ENCODE measurements at regions not wholly inside any gene's neighbourhood (a gene's known extent, or its start where the extent isn't known, plus 50 kb on each side); places are given as distances from the start of the nearest gene placed in this dataset.

DNA sequence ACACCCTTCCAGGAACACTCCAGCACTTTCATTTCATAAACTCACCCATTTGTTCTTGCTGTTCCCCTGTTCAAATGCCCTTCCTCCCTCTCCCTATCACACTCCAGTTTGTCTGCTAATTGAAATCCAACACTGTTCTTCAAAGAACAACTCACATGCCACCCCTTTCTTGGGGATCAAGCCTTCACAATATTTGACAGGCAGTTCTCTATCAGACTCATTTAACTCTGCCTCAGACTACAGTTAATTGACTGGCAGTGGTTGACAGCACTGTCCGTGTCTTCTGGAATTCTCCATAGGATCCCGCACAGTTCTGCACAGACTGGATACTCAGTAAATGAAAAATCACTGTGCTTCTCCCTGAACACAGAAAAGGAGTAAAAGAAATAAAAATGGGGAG lies 87.8 kb downstream of the PMP22 start:
- DNase-seq (ENCODE audit: low spot score), result no peak

DNA sequence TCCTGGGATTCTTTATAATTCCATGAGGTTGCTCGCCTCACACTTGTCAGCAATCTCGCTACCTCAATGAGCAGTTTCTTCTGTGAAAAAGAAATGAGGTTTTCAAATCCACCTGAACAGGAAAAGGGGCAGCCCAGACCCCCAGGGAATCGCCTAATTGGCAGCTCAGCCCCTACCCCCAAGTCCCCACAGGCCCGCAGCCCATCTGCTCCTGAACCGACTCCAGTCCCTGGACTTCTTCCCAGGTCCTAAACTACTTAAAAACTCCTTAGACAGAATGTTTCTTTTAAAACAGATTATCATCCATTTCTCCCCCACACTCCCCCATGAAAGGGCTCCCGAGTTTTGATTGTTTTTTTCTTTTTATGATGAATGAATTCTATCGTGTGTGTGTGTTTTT lies 89.8 kb downstream of the PMP22 start:
- DNase-seq (ENCODE audit: low spot score), result no peak

DNA sequence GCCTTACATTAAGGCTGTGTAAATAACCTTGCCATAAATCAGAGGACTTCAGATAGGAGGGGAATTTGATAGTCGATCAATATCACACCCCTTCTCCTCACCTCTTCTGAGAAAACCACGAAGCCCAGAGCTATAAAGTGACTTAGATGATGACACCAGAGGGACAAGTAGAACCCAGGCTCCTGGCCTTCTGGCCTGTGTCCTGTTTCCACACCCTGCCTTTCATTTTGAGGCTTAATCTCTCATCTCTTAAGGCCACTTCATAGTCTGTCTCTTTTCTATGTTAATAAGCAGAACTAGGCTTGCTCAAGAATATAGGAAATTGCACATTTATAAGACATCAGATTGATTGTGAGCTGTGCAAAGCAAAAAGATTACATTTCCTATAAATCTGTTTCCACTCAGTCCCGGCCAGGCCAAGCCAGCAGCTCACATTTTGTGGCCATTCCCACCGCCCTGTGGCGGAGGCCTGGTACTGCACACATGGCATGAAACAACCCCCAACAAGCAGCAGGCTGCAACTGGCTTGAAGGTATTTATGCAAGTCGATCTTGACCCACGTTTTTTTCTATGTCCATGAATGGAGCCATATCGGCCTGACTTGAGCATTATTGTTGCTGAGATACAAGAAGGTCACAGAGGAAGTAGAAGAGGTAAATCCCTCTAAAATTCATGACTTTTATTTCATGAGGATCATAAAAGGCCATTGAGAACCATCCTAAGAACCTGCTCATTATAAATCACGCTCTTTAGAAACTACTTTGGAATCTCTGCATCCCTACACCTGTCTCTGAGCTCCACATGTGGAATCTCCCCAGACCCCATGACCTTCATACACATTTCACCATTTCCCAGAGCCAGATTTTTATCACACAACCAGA lies 93.7 kb downstream of the PMP22 start:
- DNase-seq (ENCODE audit: low spot score), result peak; percentile 3

DNA sequence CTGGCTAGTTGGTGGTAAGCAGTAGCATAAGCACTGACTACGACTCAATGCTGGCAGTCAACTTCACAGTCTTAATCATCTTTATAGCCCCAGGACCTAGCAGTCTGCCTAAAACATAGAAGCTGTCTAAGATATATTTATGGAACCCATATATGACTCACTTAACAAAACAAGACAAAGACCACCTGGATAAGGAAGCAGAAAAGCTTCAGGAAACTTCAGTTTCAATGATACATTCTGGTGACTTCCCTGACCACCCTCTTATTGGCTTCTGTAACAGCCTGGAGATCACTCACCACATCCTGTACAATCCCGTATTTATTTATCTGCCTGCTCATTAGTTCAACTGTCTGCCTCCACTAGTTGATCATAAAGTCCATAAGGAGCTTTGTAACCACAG lies 95.5 kb downstream of the PMP22 start:
- no peak for DNase-seq (ENCODE audit: low spot score)

DNA sequence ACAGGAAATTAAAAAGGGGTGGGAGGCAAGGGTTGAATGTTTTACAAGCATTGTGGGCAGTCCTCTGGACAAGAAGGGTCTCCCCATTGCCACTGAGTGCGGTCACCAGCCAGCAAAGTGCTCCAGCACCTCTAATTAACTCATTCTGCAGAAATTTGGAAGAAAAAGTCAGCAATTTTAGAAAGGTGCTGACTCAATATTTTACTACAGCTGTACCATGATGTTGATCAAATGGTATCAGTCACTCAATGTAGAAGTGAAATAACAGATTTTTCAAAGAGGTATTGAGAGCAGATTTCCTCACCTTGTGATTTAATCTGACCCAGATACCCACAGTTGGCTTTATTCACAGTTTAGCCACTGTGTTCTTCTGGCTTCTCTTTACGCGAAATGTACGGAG lies 96.7 kb downstream of the PMP22 start:
- DNase-seq (ENCODE audit: low spot score), result no peak

DNA sequence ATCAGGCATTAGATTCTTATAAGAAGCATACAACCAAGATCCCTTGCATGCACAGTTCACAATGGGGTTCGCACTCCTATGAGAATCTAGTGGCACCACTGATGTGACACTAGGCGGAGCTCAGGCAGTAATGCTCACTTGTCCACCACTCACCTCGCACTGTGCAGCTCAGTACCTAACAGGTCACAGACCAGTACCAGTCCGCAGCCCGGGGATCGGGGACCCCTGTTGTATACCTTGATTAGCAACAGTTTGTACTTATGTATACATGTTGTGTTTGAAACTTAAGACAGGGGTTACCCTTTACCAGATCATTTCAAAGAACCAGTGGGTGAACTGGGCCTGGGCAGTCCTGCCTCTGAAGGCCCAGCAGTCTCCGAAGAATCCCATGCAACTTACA lies 103.7 kb downstream of the PMP22 start:
- no peak for DNase-seq (ENCODE audit: low spot score)

DNA sequence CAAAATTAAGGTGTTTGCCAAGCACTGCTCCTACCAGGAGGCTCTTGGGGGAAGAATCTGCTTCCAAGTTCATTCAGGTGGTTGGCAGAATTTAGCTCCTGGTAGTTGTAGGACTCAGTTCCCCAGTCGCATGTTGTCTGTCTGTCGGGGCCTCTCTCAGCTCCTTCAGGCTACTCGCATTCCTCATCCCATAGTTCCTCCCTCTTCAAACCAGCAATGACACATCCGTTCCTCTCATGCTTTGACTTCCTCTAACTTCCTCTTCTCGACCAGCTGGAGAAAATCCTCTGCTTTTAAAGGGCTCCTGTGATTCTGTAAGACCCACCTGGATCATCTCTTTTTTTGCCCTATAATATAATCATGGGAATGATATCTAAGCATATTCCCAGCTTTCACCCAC lies 108.1 kb downstream of the PMP22 start:
- no peak for DNase-seq (ENCODE audit: low spot score)

DNA sequence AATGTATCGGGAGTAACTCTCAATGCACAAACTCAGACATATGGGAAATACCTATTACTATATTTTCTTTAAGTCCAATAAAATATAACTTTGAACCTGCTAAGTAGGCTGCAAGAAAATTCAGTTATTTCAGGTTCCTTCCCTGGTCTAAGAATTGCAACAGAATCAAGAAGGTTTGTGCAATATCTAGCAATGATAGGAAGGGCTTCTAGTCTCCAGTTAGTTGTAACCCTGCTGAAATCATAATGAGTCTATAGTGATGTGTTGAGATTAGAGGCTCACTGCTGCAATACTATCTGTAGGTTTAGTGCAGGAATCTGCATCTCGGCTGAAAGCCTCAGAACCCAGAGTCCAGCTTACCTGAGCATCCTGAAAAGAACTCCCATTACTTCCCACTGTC lies 110.5 kb downstream of the PMP22 start:
- no peak for DNase-seq (ENCODE audit: low spot score)

DNA sequence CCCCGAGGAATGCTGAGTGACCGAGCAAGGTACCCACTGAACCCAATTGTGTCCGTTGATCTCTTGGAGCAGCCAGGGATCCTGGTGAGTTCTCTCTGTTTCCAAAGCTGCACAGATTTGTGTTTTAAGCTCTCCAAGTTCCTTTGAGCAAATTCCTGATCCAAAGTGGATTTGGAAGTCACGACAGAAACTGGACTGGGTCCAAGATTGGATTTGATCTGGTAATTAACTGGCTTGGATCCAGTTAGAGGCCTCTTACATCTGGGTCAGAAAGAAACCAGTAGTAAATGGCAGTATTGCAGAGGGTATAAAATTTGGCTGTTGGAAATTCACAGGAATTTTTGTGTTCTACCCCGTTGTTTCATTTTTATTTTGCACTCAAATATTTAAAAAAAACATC lies 119.5 kb downstream of the PMP22 start:
- DNase-seq (ENCODE audit: low spot score), result no peak

DNA sequence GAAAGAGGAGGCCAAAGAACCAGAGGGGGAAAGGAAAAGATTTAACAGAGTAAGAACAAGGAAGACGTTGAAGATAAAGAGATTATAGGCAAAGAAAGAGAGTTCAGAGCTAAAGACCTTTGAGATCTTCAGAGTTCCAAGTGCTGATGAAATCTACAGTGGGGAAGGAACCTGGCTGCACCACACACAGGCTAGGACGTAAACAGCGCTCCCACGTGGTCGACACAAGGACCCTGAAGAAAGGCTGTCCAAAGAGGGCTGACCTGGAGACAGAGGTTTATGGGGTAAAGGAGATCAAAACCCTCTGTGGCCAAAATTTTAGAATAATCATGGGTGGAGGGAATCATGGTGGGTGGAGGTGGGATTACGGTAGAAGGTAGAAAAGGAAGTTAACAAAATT lies 121.6 kb downstream of the PMP22 start:
- DNase-seq (ENCODE audit: low spot score), result no peak

DNA sequence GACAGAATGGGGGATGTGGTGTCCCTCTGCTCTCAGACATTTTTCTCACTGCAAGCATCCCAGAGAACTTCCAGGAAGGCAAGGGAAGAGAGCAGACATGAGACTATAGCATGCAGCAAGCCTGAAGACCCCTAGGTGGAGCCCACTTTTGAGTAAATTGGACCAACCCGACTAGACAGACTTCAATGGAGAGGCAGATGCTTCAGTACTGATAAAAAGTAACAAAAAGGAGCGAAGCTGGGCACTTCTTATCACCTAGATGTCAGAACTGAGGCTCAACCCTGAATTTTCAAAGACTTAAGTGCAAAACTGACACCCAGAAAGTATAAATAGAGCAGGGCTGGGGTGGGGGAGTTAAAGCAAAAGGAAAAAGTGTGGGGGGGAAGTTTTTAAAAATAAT lies 130.8 kb downstream of the PMP22 start:
- no peak for DNase-seq (ENCODE audit: low spot score)

DNA sequence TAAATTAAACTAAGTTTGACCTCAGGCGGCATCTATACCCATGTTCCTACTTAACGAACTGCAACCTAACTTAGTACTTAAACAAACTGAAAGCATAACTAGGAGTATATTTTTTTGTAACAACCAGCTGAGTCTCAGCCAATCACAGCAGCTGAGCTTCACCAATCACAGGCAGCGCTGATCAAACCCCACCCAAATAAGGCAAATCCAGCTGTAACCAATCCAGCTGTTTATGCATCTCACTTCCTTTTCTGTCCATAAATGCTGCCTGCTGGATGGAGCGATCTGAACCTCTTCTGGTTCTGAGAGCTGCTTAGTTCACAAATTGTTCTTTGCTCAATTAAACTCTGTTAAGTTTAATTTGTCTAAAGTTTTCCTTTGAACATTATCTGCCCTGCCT lies 131.3 kb downstream of the PMP22 start:
- no peak for DNase-seq (ENCODE audit: low spot score)

DNA sequence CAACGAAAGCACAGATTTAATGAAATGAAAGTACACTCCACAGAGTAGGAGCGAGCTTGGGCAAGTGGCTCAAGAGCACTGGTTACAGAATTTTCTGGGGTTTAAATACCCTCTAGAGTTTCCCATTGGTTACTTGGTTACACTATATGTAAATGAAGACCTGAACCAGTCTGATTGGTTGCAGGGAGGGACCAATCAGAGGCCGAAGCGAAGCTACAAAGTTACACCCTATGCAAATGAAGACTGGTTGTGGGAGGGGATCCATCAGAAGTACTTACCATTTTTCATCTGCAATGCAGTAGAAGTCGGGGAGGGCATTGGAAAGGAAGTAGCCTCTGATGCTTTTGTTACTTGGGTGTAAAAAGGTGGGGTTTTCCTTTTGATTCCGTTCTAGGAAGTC lies 132.0 kb downstream of the PMP22 start:
- no peak for DNase-seq (ENCODE audit: low spot score)

DNA sequence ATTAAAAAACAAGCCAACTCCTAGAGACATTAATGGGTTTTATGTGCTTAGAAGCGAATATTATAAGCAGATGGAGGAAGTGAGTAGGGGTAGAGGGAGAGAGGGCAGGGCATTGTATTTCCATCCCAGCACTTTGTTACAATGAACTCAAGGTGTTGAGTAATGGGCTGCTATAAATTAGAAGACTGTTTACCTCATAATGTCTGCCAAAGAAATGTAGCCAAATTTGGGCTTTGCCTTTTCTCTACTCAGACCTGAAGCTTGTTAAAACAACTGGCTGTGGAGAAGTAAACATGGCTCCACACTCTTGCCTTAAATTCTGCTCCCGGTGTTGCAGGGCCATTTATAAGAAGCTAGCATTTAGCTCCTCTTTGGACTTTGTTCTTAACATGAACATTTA lies 134.7 kb downstream of the PMP22 start:
- DNase-seq (ENCODE audit: low spot score), result no peak

DNA sequence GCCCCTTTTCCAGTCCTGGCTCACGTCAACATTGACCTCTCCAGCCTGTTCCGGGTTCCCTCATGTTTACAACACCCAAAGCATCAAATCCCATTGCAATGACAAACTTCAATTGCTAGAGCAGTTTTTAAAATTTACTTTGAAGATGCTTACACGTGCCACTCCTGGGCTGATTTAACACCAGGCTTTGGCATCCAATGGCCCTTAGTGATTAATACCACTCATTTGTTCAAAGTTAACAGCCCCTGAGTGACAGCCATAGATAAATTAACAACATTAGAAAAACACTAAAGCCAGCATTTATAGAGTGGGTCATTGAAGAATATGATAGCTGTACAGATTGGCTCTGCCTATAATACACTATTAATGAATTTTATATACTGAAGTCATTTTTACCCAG lies 135.1 kb downstream of the PMP22 start:
- no peak for DNase-seq (ENCODE audit: low spot score)

DNA sequence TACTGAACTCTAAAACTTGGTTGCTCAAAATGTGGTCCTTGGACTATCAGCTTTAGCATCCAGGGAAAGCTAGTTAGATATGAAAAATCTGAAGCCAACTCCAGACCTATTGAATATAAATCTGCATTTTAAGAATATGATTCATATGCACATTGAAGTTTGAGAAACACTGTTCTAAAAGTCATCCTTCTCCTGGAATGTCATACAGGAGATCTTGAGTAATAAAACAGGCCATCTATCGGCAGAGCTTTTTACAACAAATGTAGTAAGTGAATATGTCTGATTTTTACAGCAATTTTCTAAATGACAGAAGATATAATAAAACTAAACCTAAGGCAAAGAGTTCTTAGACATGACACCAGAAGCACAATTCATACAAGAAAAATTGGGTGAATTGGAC lies 140.4 kb downstream of the PMP22 start:
- DNase-seq (ENCODE audit: low spot score), result no peak

DNA sequence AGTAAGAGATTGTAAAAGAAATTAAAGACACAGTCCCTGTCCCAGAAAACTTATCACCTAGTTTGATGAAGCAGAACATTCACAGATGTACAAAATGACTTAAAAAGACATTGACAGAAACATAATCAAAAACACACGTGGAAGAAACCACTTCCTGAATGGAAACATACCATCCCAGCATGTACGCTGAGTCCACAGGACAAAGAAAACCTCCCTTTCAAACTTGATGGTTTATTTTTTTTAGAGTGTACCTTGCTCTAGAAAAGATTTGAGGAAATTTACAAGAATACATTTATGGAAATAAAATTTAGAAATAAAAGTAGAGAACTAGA lies 140.9 kb downstream of the PMP22 start:
- no peak for DNase-seq (ENCODE audit: low spot score)

DNA sequence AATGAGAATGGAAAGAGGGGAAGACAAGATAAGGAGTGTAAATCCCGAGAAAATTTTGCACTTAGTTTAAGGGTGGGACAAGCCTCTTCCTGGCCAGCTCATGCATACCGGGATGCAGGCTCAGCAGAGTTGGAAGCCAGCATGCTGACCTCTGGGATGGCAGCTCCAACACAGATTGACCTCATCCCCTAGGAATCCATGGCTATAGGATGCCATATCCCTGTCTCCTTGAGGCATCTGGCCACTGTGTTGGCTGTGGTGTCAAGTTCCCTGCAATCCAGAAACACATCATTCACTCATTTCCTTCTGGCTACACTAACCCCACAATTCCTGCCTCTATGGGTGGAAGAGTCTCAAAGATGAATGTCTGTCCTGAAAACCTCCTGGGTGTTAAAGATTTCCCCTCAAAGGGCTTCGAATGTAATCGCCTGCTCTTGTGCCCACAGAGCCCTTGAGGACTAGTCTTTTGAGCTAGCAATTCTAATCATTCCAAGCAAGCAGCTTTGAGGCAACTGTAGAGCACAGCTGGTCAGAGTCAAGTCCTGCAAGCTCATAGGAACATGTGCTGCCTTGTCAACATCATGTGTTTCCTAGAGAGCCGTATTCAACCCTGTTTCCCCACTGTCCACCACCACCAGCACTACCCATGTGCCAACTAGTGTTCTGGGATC lies 141.4 kb downstream of the PMP22 start:
- no peak for DNase-seq (ENCODE audit: low spot score)

DNA sequence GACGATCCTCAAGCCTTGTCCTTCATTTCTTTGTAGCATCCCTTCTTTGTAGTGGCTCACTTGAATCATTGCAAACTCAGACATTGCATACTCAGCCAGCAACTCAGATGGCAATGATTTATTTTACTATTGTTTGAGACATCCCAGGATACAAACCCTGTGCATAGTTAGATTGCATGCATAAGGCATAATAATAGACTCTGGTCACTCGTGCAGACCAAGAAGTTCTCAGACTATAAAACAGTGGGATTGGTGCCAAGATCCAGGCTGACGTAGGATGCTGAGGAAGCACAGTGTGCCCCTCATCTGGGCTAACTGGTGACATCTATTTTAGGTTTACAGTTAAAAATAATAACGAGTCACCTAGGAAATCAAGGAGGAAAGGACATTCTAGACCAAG lies 142.3 kb downstream of the PMP22 start:
- DNase-seq (ENCODE audit: low spot score), result no peak

DNA sequence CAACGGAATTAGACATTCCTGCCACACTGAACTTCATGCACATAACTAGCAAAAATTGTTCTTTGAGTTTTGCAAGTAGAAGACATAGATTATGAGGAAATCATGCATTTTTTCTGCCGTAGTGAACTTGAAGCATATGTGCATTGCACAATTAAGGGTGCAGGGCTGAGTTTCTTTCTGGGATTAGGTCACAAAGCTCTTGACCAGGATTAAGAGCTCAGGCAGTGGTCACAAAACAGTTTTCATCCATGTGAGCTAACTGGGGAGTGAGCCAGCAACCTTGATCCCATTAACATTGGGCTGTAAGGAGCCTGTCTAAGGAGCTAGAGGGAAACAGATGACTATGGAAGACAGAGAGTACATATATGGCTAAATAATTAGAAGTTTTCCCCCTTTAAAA lies 143.7 kb downstream of the PMP22 start:
- no peak for DNase-seq (ENCODE audit: low spot score)

DNA sequence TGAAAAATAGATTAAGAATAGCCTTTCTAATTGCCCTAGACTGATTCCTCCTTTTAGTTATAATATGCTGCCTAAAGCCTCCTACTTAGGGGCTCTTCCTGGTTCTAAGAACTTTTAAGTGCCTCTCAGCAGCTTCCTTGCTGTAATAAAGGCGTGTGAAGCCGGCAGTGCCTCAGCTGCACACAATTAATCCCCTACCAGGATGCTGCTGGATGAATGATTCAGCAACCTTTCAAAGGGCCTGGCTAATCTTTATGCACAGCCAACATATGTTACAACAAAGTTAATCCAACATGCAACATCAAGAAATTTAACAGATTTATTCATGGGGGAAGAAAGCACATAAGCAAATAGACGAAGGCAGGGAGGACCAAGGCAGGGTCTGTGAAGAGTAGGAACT lies 145.2 kb downstream of the PMP22 start:
- DNase-seq (ENCODE audit: low spot score), result no peak

DNA sequence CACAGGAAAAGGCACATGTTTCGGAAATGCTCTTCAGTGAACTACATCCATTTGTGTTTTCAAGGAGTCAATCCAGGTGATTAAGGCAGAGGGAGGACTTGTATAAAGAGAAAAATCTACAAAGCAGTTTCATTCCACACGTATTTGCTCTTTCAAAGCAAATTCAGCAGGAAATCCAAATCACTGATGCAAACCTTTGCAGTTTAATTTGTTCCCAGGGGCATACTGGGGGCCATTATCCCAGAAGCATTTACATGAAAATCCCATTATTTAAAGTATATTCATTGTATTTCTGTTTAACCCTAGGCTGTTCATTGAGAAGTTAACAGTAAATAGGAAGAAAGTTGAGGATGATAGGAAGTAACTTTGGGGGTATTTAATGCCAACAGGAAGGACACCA lies 147.9 kb downstream of the PMP22 start:
- DNase-seq (ENCODE audit: low spot score), result no peak

DNA sequence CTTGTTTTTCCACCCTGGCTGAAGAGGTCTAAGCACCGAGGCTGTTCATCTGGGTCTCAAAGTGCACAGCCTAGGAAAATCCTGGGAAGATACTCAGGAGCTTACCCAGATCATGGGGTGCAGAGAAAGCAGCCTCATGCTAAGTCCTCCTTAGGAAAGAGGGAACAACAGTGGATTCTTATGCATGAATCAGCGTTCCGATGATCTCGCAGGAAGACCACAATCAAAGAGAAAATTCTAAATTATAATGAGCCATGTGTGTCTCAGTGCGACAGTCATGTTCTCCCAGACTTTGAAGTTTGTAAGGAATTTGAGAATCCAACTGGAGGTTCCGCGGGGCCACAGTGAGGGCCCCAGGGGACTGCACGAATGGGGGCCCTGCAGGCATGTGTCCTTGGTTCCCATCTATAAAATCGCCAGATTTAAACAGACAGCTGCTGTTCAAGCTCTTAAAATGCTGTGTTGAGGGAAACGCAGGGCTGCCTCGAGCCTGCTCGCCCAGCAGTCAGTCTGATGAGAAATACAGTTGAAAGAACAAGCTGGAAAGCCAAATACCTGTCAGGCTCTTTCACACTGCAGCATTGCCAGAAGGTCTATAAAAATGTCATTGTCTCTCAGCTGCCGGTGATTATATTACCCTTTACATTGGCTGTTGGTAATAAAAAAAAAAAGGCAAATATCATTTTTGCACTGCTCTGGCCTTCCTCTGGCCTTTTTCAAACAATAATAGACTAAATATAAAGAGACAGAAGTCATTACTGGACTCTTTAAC lies 152.1 kb downstream of the PMP22 start:
- DNase-seq (ENCODE audit: low spot score), result no peak

Data from CD4-positive, alpha-beta T cell treated with Interleukin-6 at 100 ng/mL for 8 hours (primary cell).